ENCODE measurements at regions not wholly inside any gene's neighbourhood (a gene's known extent, or its start where the extent isn't known, plus 50 kb on each side); places are given as distances from the start of the nearest gene placed in this dataset.

DNA sequence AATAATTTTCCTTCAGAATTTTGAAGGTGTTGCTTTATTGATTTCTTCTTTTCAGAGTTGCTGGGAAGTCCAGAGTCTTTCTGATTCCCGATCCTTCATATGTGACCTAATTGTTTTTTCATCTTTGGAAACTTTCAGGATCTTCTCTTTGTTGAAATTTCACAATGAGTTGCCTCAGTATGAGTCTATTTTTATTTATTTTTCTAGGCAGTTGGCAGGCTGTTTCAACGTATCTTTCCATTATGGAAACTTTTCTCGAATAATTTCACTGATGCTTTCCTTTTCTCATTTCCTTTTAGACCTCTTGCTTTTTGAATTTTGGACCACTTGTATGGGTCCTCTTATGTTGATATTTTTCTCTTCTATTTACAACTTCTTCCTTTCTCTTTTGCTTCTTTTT, 354.3 kb downstream of the TGFB2 start:
- TF ChIP-seq, protein P1, sequence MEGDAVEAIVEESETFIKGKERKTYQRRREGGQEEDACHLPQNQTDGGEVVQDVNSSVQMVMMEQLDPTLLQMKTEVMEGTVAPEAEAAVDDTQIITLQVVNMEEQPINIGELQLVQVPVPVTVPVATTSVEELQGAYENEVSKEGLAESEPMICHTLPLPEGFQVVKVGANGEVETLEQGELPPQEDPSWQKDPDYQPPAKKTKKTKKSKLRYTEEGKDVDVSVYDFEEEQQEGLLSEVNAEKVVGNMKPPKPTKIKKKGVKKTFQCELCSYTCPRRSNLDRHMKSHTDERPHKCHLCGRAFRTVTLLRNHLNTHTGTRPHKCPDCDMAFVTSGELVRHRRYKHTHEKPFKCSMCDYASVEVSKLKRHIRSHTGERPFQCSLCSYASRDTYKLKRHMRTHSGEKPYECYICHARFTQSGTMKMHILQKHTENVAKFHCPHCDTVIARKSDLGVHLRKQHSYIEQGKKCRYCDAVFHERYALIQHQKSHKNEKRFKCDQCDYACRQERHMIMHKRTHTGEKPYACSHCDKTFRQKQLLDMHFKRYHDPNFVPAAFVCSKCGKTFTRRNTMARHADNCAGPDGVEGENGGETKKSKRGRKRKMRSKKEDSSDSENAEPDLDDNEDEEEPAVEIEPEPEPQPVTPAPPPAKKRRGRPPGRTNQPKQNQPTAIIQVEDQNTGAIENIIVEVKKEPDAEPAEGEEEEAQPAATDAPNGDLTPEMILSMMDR (IDR thresholded peaks at IDR 0.05): no peak
- TF ChIP-seq EP300 (IDR thresholded peaks at IDR 0.05) (no peak), POLR2A (IDR thresholded peaks at IDR 0.05) (no peak)

Measured in ovary (tissue), 3 donors.